GM19025 (cell line): ENCODE measurements at regions not wholly inside any gene's neighbourhood (a gene's known extent, or its start where the extent isn't known, plus 50 kb on each side); places are given as distances from the start of the nearest gene placed in this dataset.

ENCODE experiments used
- ATAC-seq: cut with Tn5 transposase; IDR thresholded peaks from one replicate; pipeline ENCODE4 v1.9.1; 2021; ENCODE audit warnings: mild to moderate bottlenecking, low read depth, moderate library complexity; ENCODE audit not compliant: unreplicated experiment

DNA sequence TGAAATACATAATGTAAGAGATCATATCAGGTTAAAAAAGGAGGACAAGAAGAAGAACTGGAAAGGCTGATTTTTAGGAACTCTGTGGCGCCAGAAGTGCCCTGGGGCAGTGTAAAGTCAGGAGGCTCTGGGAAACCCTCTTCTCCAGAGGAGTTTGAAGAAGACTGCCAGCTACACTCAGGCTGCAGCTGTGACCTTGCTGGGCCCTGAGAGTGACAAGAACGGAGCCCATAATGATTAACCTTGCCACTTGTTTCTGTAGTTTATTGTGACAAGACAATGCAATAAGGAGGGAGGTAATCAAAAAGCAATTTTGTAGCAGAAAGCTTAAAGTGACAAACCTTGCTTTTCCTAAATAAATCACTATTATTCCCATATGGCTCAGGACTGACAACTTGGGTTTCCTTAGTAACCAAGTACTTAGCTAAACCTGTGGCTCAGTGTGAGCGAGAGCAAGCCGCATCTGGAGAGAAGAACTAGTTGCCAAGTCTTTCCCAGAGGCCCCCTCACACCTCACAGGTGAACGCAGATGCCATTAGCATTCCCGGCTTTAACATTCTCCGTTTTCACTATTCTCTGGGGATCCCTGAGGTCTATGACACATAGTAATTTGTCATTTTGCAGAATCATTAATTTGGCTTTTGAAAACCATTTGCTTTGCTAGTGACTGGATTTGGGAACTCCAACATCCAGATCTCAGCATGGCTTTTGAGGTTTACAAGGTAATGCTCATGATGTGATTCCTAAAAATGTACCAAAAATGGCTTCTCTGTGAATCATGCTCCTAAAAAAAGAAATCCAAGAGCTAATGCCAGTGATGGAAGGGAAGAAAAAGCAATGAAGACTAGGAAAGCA lies 115.9 kb downstream of the OMA1 start:
- no peak for ATAC-seq

GRCh38 chr1:58426918-58427317 lies 119.6 kb downstream of the OMA1 start:
- no peak for ATAC-seq

DNA sequence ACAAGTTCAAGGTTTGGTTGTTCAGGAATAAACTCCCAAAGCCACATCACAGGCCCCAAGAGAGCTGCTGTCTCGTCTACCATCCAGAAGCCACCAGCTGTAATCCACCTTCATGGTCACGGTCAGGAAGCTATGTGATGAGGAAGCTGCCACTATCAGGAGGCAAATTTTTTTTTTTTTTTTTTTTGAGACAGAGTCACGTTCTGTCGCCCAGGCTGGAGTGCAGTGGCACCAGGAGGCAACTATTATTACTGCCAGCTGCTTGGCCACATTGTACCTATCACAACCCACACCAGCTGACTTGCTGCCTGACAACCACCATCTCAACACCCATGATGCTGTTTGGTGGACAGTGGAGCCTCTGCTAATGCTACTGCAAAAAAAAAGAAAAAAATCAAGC lies 124.1 kb downstream of the OMA1 start:
- no peak for ATAC-seq

DNA sequence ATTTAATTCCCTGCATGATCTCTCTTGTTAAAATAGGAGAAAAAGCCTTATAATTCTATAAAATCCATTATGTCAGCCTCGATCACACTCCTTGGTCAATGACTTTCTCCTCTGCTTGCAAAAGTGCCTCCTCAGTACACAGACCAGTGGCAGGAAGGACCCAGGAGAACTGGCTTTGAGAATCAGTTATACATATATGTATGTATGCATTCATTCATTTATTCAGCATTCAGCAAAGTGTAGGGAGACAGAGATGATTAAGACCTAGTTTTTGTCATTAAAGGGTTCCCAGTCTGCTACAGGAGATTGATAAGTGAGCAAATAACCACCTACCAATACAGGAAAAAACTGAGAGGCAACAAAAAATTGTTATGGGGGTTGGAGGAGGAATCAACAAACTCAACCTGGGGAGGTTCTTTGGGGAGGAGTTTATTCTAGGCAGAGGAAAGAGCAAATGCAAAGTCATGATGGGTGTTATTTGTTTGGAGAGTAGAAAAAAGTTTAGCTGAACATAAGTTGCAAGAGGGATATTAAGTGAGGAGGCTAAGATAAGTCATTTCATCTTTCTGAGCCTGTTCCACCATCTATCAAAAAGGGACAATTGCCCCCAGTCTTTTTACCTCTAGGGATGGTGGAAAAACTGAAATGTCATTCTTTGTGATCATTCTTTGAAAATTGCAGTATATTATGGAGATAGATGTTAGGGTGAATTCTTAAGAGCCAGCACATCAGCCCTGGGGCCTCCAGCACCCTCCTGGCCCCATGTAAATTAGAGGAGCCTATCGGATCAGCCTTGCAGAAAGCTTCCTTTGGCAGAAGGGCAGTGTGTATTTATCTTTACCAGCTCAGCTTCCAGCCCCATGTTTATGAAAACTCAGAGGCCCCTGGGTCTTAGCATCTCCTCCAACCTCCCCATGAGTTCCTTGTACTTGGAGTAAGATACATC lies 128.0 kb downstream of the OMA1 start:
- no peak for ATAC-seq

DNA sequence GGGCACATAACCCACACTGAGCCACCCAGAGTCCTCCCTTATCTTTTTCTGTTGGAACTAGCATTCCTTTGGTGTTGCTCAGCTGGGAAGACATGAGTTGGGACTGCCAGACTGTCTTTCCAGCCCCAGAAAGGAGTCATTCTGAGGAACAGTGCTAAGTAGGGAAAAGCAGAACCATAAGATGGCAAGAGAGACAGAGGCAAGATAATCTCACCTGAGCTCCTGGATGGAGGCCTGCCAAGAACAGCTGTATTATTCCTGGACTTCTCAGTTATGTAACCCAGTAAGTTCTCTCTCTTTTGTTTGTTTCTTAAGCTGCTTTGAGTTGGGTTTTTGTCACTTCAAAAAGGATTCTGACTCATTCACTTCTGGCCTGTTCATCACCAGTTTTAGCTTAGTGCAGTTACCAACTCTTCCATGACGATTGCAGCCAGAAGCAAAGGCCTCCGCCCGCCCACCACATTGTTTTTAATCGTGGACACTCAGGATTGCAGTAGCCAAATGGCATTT lies 134.4 kb downstream of the OMA1 start:
- no peak for ATAC-seq

- ATAC-seq: no peak
These were observed 136.6 kb downstream of the OMA1 start for GRCh38 chr1:58409890-58410289.

- ATAC-seq: no peak
These were observed 137.2 kb downstream of the OMA1 start for GRCh38 chr1:58409336-58409735.

GRCh38 chr1:58406301-58407071 lies 140.0 kb downstream of the OMA1 start:
- no peak for ATAC-seq

- no peak for ATAC-seq
These were observed 140.9 kb downstream of the OMA1 start for GRCh38 chr1:58405660-58406059.

DNA sequence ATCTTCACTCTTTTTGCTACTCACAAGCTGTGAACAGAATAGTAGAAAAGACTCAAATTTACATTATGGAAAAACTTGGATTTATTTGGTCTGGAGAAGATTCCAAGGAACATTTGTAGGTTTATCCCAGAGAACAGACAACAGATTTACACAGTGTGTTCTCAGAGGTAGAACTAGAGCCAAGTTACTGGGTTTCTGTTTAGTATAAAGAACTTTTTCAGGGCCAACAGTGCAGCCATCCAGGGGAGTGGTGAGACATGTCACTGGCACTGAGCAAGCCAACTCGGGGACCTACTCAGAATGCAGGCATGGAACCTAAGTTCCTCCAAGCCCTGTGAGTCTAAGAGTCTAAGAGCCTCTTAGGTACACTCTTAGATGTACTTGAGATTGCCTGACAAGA lies 142.6 kb downstream of the OMA1 start:
- no peak for ATAC-seq

DNA sequence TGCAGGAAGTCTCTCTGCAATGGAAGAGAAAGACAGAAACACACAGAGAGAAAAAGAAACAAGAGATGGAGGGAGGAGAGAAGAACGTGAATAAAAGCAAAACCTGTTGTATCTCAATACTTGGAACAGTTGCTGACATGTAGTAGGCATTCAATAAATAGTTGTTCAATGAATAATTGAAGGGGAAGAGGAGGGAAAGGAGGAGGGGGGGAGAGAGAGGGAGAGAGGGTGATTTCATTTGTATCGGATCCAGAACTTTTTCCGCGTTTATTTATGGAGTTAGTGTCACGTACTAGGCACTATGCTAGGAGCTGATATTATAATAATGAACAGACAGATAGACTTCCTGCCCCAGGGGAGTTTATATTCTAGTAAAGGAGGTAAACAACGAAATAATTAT lies 144.1 kb downstream of the OMA1 start:
- ATAC-seq: no peak

DNA sequence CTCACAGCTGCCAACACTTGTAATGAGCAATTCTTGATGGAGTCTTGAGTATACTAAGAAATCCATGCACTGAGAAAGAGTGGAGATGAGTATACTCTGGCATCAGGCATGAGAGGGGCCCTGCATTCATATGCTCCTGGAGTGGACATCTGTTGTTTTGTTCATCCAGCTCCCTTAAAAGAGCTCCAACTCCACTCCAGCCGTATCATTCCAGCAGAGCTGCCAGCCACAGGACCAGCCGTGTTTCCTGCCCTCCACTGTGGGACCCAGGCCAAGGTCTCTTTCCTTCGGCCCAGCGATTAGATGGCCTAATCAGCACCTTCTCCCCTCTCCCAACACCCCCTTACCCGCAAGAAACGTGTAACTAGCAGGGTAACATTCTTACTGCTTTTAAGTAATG lies 144.5 kb downstream of the OMA1 start:
- ATAC-seq: no peak

- ATAC-seq: no peak
These were observed 147.3 kb downstream of the OMA1 start for GRCh38 chr1:58399176-58399575.

DNA sequence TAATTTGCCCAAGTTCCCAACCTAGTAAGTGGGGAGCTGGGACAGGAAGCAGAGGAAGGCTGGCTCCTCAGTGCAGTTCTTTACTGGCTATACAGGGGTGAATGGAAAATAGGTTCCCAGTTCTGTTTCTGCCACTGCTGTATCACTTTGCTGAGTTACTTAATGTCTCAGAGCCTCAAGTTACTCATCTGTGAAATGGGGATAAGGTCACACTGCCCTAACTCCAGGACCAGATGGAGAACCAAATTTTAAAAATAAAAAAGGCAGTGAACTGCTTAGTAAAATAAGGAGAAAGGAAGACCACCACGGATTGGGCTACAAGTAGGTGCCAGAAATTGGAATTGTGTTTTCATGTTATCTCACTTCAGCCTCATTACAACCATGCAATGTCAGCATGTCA lies 147.8 kb downstream of the OMA1 start:
- no peak for ATAC-seq

- no peak for ATAC-seq
These were observed 149.2 kb downstream of the OMA1 start for GRCh38 chr1:58397187-58397820.

DNA sequence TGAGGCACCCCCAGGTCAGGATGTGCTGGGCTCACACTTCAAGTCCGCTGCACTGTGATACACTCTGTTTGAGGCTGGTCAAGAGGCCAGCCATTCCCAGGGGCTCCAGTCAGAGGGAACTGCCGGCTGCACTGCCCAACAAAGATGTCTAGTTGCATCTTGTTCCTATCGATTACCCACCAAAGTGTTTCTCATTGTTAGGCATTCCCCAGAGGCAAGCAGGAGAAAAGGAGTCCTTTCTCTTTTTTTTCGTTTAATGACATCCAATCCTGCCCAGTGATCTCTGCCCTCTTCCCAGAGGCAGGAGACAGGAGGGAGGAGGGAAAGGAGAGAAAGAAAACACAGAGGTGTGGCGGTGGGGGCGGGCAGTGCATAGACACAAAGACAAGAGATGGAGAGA lies 150.4 kb downstream of the OMA1 start:
- no peak for ATAC-seq

GRCh38 chr1:58395355-58395754 lies 151.2 kb downstream of the OMA1 start:
- no peak for ATAC-seq

DNA sequence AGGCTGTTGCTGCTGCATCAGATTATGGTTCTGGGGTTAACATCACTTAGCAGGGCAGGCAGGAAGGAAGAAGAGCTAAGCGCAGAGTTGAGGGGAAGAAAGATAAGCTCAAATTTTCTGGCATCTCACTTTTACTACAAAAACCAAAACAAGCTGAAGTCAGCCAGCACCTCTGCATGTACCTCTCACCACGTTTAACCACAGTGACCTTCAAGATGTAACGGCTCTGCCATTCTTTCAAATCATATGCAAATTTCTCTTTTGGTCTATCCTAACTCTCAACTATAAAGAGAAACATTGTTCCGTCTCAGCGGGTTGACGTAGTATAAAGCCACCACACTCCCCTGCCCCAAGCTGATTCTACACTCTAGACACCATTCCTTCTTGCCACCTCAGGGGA lies 154.4 kb downstream of the OMA1 start:
- no peak for ATAC-seq

GRCh38 chr1:58391514-58391913 lies 155.0 kb downstream of the OMA1 start:
- ATAC-seq: no peak

DNA sequence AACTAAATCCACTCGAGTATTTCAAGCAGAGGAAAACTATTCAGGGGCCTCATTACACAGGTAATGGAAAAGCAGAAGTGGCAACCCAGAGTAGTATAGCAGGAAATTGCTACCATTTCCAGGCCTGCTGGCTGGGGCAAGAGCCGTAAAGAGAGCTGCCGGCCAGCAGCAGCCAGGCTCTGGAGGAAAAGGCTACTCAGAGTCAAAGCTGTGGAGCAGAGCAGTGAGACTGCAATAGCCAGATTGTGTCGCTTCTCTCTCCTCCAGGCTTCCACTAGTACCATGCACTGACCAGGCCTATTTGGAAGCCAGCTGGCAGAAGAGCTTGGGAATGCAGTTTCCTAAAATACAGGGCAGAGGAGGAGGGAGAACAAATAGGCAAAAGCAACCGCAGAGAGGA lies 155.5 kb downstream of the OMA1 start:
- no peak for ATAC-seq
